ENCODE measurements at regions not wholly inside any gene's neighbourhood (a gene's known extent, or its start where the extent isn't known, plus 50 kb on each side); places are given as distances from the start of the nearest gene placed in this dataset.
"Not testable (repeated sequence)": the region's sequence is repeated elsewhere in the genome, so short reads cannot be mapped to it uniquely, and the experiment has no call there.

- DNase-seq = not testable (repeated sequence)
Observed at GRCh38 chr7:96829121-96829520, 119.5 kb upstream of the SEM1 start.

GRCh38 chr7:96831446-96831845 is 121.8 kb upstream of the SEM1 start:
- no peak for DNase-seq

- no peak for DNase-seq
Observed at GRCh38 chr7:96832092-96832662, 122.5 kb upstream of the SEM1 start.

- no peak for DNase-seq
Observed at GRCh38 chr7:96833676-96834453, 124.2 kb upstream of the SEM1 start.

GRCh38 chr7:96836456-96836855 is 126.8 kb upstream of the SEM1 start:
- no peak for DNase-seq

GRCh38 chr7:96837593-96837992 is 127.9 kb upstream of the SEM1 start:
- no peak for DNase-seq

- no peak for DNase-seq
Observed at GRCh38 chr7:96838481-96838880, 128.8 kb upstream of the SEM1 start.

- DNase-seq = no peak
Observed at GRCh38 chr7:96855139-96855538, 145.5 kb upstream of the SEM1 start.

GRCh38 chr7:96855691-96856090 is 146.0 kb upstream of the SEM1 start:
- no peak for DNase-seq

GRCh38 chr7:96869538-96869937 is 135.8 kb upstream of the DLX6 start:
- no peak for DNase-seq

- no peak for DNase-seq
Observed at GRCh38 chr7:96870185-96870584, 135.2 kb upstream of the DLX6 start.

GRCh38 chr7:96870934-96871333 is 134.4 kb upstream of the DLX6 start:
- no peak for DNase-seq

GRCh38 chr7:96887426-96887825 is 117.9 kb upstream of the DLX6 start:
- DNase-seq = no peak

- DNase-seq = no peak
Observed at GRCh38 chr7:96899108-96899507, 106.2 kb upstream of the DLX6 start.

- DNase-seq = peak; percentile 26
Observed at GRCh38 chr7:96901822-96902445, 103.4 kb upstream of the DLX6 start.

- no peak for DNase-seq
Observed at GRCh38 chr7:96903906-96904305, 101.4 kb upstream of the DLX6 start.

GRCh38 chr7:96910486-96910885 is 94.9 kb upstream of the DLX6 start:
- no peak for DNase-seq

- no peak for DNase-seq
Observed at GRCh38 chr7:96915029-96915428, 90.3 kb upstream of the DLX6 start.

GRCh38 chr7:96920064-96920463 is 85.3 kb upstream of the DLX6 start:
- no peak for DNase-seq

- DNase-seq = no peak
Observed at GRCh38 chr7:96920713-96921112, 84.6 kb upstream of the DLX6 start.

GRCh38 chr7:96921231-96921630 is 84.1 kb upstream of the DLX6 start:
- no peak for DNase-seq

GRCh38 chr7:96921771-96922170 is 83.6 kb upstream of the DLX6 start:
- DNase-seq = no peak

- DNase-seq = not testable (repeated sequence)
Observed at GRCh38 chr7:96923345-96923744, 82.0 kb upstream of the DLX6 start.

- DNase-seq = no peak
Observed at GRCh38 chr7:96927131-96927530, 78.2 kb upstream of the DLX6 start.
